H1 (cell line): ENCODE measurements at regions not wholly inside any gene's neighbourhood (a gene's known extent, or its start where the extent isn't known, plus 50 kb on each side); places are given as distances from the start of the nearest gene placed in this dataset.

Source experiments
- CTCF ChIA-PET: fragments of 300-600 bp; sonication (Branson Sonifier 250); formaldehyde crosslinking; loops from one replicate; lab custom pipeline; 2021; ENCODE audit not compliant: partially characterized antibody; lab: Charles Lee
- POLR2A ChIA-PET: fragments of 300-600 bp; sonication (Branson Sonifier 250); formaldehyde crosslinking; loops from one replicate; lab custom pipeline; 2021; ENCODE audit warnings: inconsistent platforms; ENCODE audit not compliant: partially characterized antibody; lab: Charles Lee
- DNase-seq, 2 experiments: peaks; one replicate each; pipeline versions ENCODE4 v3.0.0 to v3.0.0-alpha.2; 2010 to 2022; ENCODE audit warnings: low spot score in 2 of 2, low read depth in 1 of 2, mixed read lengths in 1 of 2
- FAIRE-seq: peaks from 2 replicates; lab custom pipeline; 2011; peaks lifted over from hg19 to GRCh38; lab: Jason Lieb, UNC
- H2AFZ ChIP-seq: 2 replicates; pipeline ENCODE4 v1.8.1; 2012; ENCODE audit warnings: low read length, inconsistent platforms
- H2AK5ac ChIP-seq: 2 replicates; pipeline ENCODE4 v1.6.1; 2013; ENCODE audit warnings: low read depth, low read length
- H2BK120ac ChIP-seq: replicated peaks from 2 replicates; pipeline ENCODE3; 2013; ENCODE audit warnings: low read depth, low read length, inconsistent platforms
- H2BK12ac ChIP-seq: 2 replicates; pipeline ENCODE4 v1.6.1; 2013; ENCODE audit warnings: low read depth, low read length
- H2BK15ac ChIP-seq: 2 replicates; pipeline ENCODE4 v1.6.1; 2013; ENCODE audit warnings: low read length
- H2BK20ac ChIP-seq: 2 replicates; pipeline ENCODE4 v1.6.1; 2013; ENCODE audit warnings: low read length
- H2BK5ac ChIP-seq: 2 replicates; pipeline ENCODE4 v1.6.1; 2013; ENCODE audit warnings: low read depth, low read length
- H3K14ac ChIP-seq: 2 replicates; pipeline ENCODE4 v1.6.1; 2013; ENCODE audit warnings: inconsistent platforms; ENCODE audit not compliant: insufficient read length
- H3K18ac ChIP-seq: 2 replicates; pipeline ENCODE4 v1.6.1; 2013; ENCODE audit warnings: low read length; ENCODE audit errors: extremely low read depth
- H3K23ac ChIP-seq: 2 replicates; pipeline ENCODE4 v1.6.1; 2013; ENCODE audit warnings: inconsistent platforms; ENCODE audit not compliant: insufficient read length
- H3K23me2 ChIP-seq: 2 replicates; pipeline ENCODE4 v1.6.1; 2013; ENCODE audit warnings: low read depth, low read length
- H3K27ac ChIP-seq: 2 replicates; pipeline ENCODE4 v1.6.1; 2011; ENCODE audit warnings: low read depth, low read length, inconsistent platforms
- H3K27me3 ChIP-seq, 4 experiments: replicated peaks in 1 of 4; 1 replicate in 1 of 4; 2 replicates in 3 of 4; pipeline versions ENCODE4 v1.6.1 to v1.8.1; 2011 to 2013; ENCODE audit warnings: low read length in 3 of 4, mild to moderate bottlenecking in 3 of 4, inconsistent platforms in 2 of 4, mixed read lengths in 2 of 4, moderate library complexity in 1 of 4; ENCODE audit not compliant: control insufficient read depth in 3 of 4, insufficient read depth in 3 of 4; ENCODE audit errors: extremely low read depth in 1 of 4
- H3K36me3 ChIP-seq, 4 experiments: 2 replicates each; pipeline versions ENCODE4 v1.6.1 to v1.8.1; 2011 to 2013; ENCODE audit warnings: mild to moderate bottlenecking in 4 of 4, low read length in 3 of 4, moderate library complexity in 2 of 4, control low read depth in 1 of 4, inconsistent platforms in 1 of 4; ENCODE audit not compliant: insufficient read depth in 4 of 4, control insufficient read depth in 2 of 4
- H3K4ac ChIP-seq: replicated peaks from 2 replicates; pipeline ENCODE3; 2013; ENCODE audit warnings: low read length, low read depth, mixed read lengths, inconsistent platforms; ENCODE audit not compliant: insufficient read length
- H3K4me1 ChIP-seq, 4 experiments: replicated peaks in 1 of 4; 1 replicate in 1 of 4; 2 replicates in 3 of 4; pipeline versions ENCODE4 v1.6.1 to v1.8.1; 2011 to 2013; ENCODE audit warnings: low read length in 3 of 4, inconsistent platforms in 2 of 4, mixed read lengths in 1 of 4; ENCODE audit not compliant: insufficient read depth in 4 of 4, control insufficient read depth in 3 of 4
- H3K4me2 ChIP-seq, 2 experiments: 2 replicates each; pipeline versions ENCODE4 v1.6.1 to v1.8.1; 2011 to 2013; ENCODE audit warnings: low read depth in 2 of 2, low read length in 2 of 2, control low read depth in 1 of 2, inconsistent platforms in 1 of 2, mild to moderate bottlenecking in 1 of 2; ENCODE audit not compliant: insufficient read depth in 1 of 2
- H3K4me3 ChIP-seq, 4 experiments: fragments of 200-600, 300-600 bp in 1 of 4; sonication (generic), shearing (Covaris generic), sonication (Bioruptor Twin) in 1 of 4; 2 replicates each; pipeline versions ENCODE4 v1.5.1 to v1.8.1; 2011 to 2016; ENCODE audit warnings: low read length in 4 of 4, low read depth in 3 of 4, control low read depth in 2 of 4, inconsistent platforms in 2 of 4, mild to moderate bottlenecking in 2 of 4, mixed read lengths in 1 of 4, moderate library complexity in 1 of 4; ENCODE audit not compliant: insufficient read depth in 2 of 4; ENCODE audit errors: extremely low read depth in 1 of 4
- H3K56ac ChIP-seq: replicated peaks from 2 replicates; pipeline ENCODE3; 2013; ENCODE audit warnings: low read depth, mild to moderate bottlenecking, mixed read lengths, low read length, inconsistent platforms; ENCODE audit not compliant: insufficient read length
- H3K79me1 ChIP-seq: 2 replicates; pipeline ENCODE4 v1.6.1; 2013; ENCODE audit warnings: low read depth, low read length, control low read depth
- H3K79me2 ChIP-seq, 2 experiments: 2 replicates each; pipeline versions ENCODE4 v1.6.1 to v1.8.1; 2012 to 2013; ENCODE audit warnings: low read length in 2 of 2, mild to moderate bottlenecking in 2 of 2, inconsistent platforms in 1 of 2; ENCODE audit not compliant: insufficient read depth in 2 of 2, control insufficient read depth in 1 of 2
- H3K9ac ChIP-seq, 4 experiments: replicated peaks in 1 of 4; 1 replicate in 1 of 4; 2 replicates in 3 of 4; pipeline versions ENCODE4 v1.6.1 to v1.8.1; 2011 to 2013; ENCODE audit warnings: low read depth in 3 of 4, low read length in 3 of 4, control low read depth in 2 of 4, mild to moderate bottlenecking in 2 of 4, moderate library complexity in 2 of 4, inconsistent platforms in 1 of 4; ENCODE audit errors: extremely low read depth in 1 of 4
- H3K9me3 ChIP-seq, 2 experiments: 2 replicates each; pipeline versions ENCODE4 v1.6.1 to v1.8.1; 2012 to 2013; ENCODE audit warnings: mild to moderate bottlenecking in 2 of 2, moderate library complexity in 2 of 2, control low read depth in 1 of 2, inconsistent platforms in 1 of 2, low read depth in 1 of 2, low read length in 1 of 2, mixed read lengths in 1 of 2; ENCODE audit not compliant: insufficient read depth in 2 of 2
- H4K20me1 ChIP-seq, 2 experiments: replicated peaks in 1 of 2; 2 replicates each; pipeline versions ENCODE3 to v1.8.1; 2011 to 2013; ENCODE audit warnings: inconsistent platforms in 2 of 2, low read length in 2 of 2, mild to moderate bottlenecking in 1 of 2; ENCODE audit not compliant: insufficient read depth in 2 of 2, control insufficient read depth in 1 of 2
- H4K5ac ChIP-seq: 2 replicates; pipeline ENCODE4 v1.6.1; 2013; ENCODE audit warnings: low read length, low read depth, mixed read lengths, inconsistent platforms; ENCODE audit not compliant: insufficient read length
- H4K8ac ChIP-seq: 2 replicates; pipeline ENCODE4 v1.8.0; 2013; ENCODE audit warnings: mild to moderate bottlenecking, moderate library complexity, low read length, inconsistent platforms; ENCODE audit not compliant: insufficient read depth; ENCODE audit errors: extremely low read depth
- H4K91ac ChIP-seq: replicated peaks from 2 replicates; pipeline ENCODE3; 2013; ENCODE audit warnings: low read length, mixed read lengths, inconsistent platforms; ENCODE audit not compliant: insufficient read length
- GABPA ChIP-seq: IDR thresholded peaks from 2 replicates; pipeline ENCODE4 v1.6.1; 2011; ENCODE audit warnings: mild to moderate bottlenecking, low read length, moderate library complexity, borderline replicate concordance; ENCODE audit not compliant: insufficient read depth
- WGBS, 2 experiments: shearing (Covaris generic) in 1 of 2; methylation state at CpG; one replicate each; pipeline versions ENCODE4 v1.1.6 to v1.1.7; 2013 to 2015; ENCODE audit warnings: low lambda C conversion rate in 2 of 2, mixed read lengths in 2 of 2, inconsistent platforms in 1 of 2, low coverage in 1 of 2, missing lambda C conversion rate in 1 of 2; ENCODE audit not compliant: insufficient replicate concordance in 2 of 2, insufficient coverage in 1 of 2, insufficient read length in 1 of 2; ENCODE audit errors: extremely low coverage in 1 of 2, missing lambda C conversion rate in 1 of 2; 5-methylcytosine and 5-hydroxymethylcytosine counted together

DNA sequence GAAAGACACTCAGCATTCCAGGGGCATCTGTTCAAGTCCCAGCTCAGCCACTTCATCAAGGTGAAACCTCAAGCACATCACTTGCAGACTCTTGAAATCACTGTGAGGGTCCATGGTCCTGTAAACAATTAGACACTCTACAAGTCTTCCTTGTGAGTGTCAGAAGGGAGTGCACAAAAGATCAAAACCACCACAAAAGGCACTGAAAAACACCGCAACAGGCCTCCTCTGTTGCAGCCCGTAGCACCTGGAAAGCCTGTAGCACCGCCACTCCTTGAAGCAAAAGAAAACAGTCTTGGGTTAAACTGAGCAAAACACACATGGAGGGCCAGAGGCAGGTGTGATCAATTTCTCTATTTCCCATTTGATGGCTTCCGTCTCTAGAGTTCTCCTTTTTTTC is 63.8 kb upstream of the SNRK start:
- Histone ChIP-seq H3K9ac (no peak overlapping the region), H3K9me3 (peaks cover 3 to 7% of the 10 kb centered on the region in 2 experiments; a peak in 2 of 4 replicates), H2BK20ac (no peak overlapping the region), H3K56ac (no peak overlapping the region), H3K23me2 (no peaks in the 10 kb centered on the region), H3K27me3 (no peaks in the 10 kb centered on the region), H3K4me2 (no peak overlapping the region), H3K23ac (no peak overlapping the region), H3K4me1 (no peaks in the 10 kb centered on the region), H2BK120ac (no peak overlapping the region), H3K14ac (no peak overlapping the region), H2AK5ac (no peak overlapping the region), H2BK12ac (no peak overlapping the region), H4K91ac (no peak overlapping the region), H2BK5ac (no peak overlapping the region), H3K79me2 (no peaks in the 10 kb centered on the region), H2AFZ (no peak overlapping the region), H3K18ac (no peak overlapping the region), H3K27ac (no peak overlapping the region), H3K4me3 (no peak overlapping the region), H3K36me3 (no peaks in the 10 kb centered on the region), H4K8ac (no peak overlapping the region), H3K79me1 (no peaks in the 10 kb centered on the region), H4K5ac (no peak overlapping the region), H3K4ac (no peak overlapping the region), H4K20me1 (no peaks in the 10 kb centered on the region), H2BK15ac (no peak overlapping the region)
- FAIRE-seq, result no peak
- TF ChIP-seq GABPA, result no peak
- ChIA-PET CTCF (interaction anchor here (1.1 to 1.4 kb wide), 2 partner anchors 11 to 25 kb away, joined by 3 read pairs; no protein-coding TSS in a partner anchor), POLR2A (interaction anchor here (1.5 kb wide), 1 partner anchor 280 kb away, joined by 3 read pairs; no protein-coding TSS in a partner anchor)
- 80% methylated on average over 4 of the region's 4 CpGs; no CpG with 5 or more reads in 1 of the 2 experiments for WGBS, 2 experiments
- DNase-seq, result no peak
